ENCODE measurements at regions not wholly inside any gene's neighbourhood (a gene's known extent, or its start where the extent isn't known, plus 50 kb on each side); places are given as distances from the start of the nearest gene placed in this dataset.

GRCh38 chr2:52629531-52629930, 1138.1 kb upstream of the CHAC2 start:
- no peak overlapping the region for H2AFZ ChIP-seq (ENCODE audit: low read depth, low read length, severe bottlenecking)
- H3K27me3 ChIP-seq (ENCODE audit: low read length) = no peaks in the 10 kb centered on the region
- no peaks in the 10 kb centered on the region for H3K36me3 ChIP-seq (ENCODE audit: low read length)
- no peak overlapping the region for H3K4me3 ChIP-seq (ENCODE audit: insufficient read depth, low read length, poor library complexity, severe bottlenecking)
- no peaks in the 10 kb centered on the region for H3K9me2 ChIP-seq (replicated peaks; ENCODE audit: insufficient read depth, low read length)
- H3K27ac ChIP-seq (ENCODE audit: low read depth, low read length) = no peak overlapping the region
- no peak for TF ChIP-seq EZH2phosphoT487 (conservative IDR thresholded peaks at IDR 0.05; ENCODE audit: low read length)
- no peak for TF ChIP-seq CTCF (IDR thresholded peaks at IDR 0.05; ENCODE audit: insufficient read depth, low read length, poor library complexity, severe bottlenecking)
- H3K9ac ChIP-seq (ENCODE audit: low read length) = no peak overlapping the region
- no peaks in the 10 kb centered on the region for H4K20me1 ChIP-seq (ENCODE audit: low read depth, low read length)
- no peaks in the 10 kb centered on the region for H3F3A ChIP-seq (ENCODE audit: insufficient read depth)
- H3K79me2 ChIP-seq (ENCODE audit: insufficient read depth, low read length) = no peaks in the 10 kb centered on the region
- no peaks in the 10 kb centered on the region for H3K9me3 ChIP-seq (ENCODE audit: insufficient read depth, low read length)
- no peak overlapping the region for H3K4me2 ChIP-seq (ENCODE audit: low read depth, low read length, poor library complexity, severe bottlenecking)

GRCh38 chr2:52622266-52622665, 1145.3 kb upstream of the CHAC2 start:
- no peak overlapping the region for H3K4me2 ChIP-seq (ENCODE audit: low read depth, low read length, poor library complexity, severe bottlenecking)

GRCh38 chr2:52613064-52613463, 1154.5 kb upstream of the CHAC2 start:
- Histone ChIP-seq H3K27ac (ENCODE audit: low read depth, low read length) (no peak overlapping the region), H3K27me3 (ENCODE audit: low read length) (no peaks in the 10 kb centered on the region)

More at GRCh38 chr2:52622266-52622665, 1145.3 kb upstream of the CHAC2 start:
- Histone ChIP-seq H3K9me2 (replicated peaks; ENCODE audit: insufficient read depth, low read length) (no peaks in the 10 kb centered on the region), H2AFZ (ENCODE audit: low read depth, low read length, severe bottlenecking) (no peak overlapping the region), H3K9me3 (ENCODE audit: insufficient read depth, low read length) (no peaks in the 10 kb centered on the region), H4K20me1 (ENCODE audit: low read depth, low read length) (no peaks in the 10 kb centered on the region), H3K9ac (ENCODE audit: low read length) (no peak overlapping the region), H3F3A (ENCODE audit: insufficient read depth) (no peaks in the 10 kb centered on the region), H3K4me3 (ENCODE audit: insufficient read depth, low read length, poor library complexity, severe bottlenecking) (no peak overlapping the region), H3K36me3 (ENCODE audit: low read length) (no peaks in the 10 kb centered on the region), H3K79me2 (ENCODE audit: insufficient read depth, low read length) (no peaks in the 10 kb centered on the region), H3K27ac (ENCODE audit: low read depth, low read length) (no peak overlapping the region), H3K27me3 (ENCODE audit: low read length) (no peaks in the 10 kb centered on the region)
- no peak for TF ChIP-seq CTCF (IDR thresholded peaks at IDR 0.05; ENCODE audit: insufficient read depth, low read length, poor library complexity, severe bottlenecking)
- no peak for TF ChIP-seq EZH2phosphoT487 (conservative IDR thresholded peaks at IDR 0.05; ENCODE audit: low read length)

More at GRCh38 chr2:52613064-52613463, 1154.5 kb upstream of the CHAC2 start:
- no peak overlapping the region for H3K4me2 ChIP-seq (ENCODE audit: low read depth, low read length, poor library complexity, severe bottlenecking)
- H3K36me3 ChIP-seq (ENCODE audit: low read length) = no peaks in the 10 kb centered on the region
- H3K9ac ChIP-seq (ENCODE audit: low read length) = no peak overlapping the region
- H3K9me2 ChIP-seq (replicated peaks; ENCODE audit: insufficient read depth, low read length) = no peaks in the 10 kb centered on the region
- no peaks in the 10 kb centered on the region for H3K79me2 ChIP-seq (ENCODE audit: insufficient read depth, low read length)
- H3F3A ChIP-seq (ENCODE audit: insufficient read depth) = no peaks in the 10 kb centered on the region
- H4K20me1 ChIP-seq (ENCODE audit: low read depth, low read length) = no peaks in the 10 kb centered on the region
- no peak for TF ChIP-seq EZH2phosphoT487 (conservative IDR thresholded peaks at IDR 0.05; ENCODE audit: low read length)
- TF ChIP-seq CTCF (IDR thresholded peaks at IDR 0.05; ENCODE audit: insufficient read depth, low read length, poor library complexity, severe bottlenecking) = no peak
- H3K9me3 ChIP-seq (ENCODE audit: insufficient read depth, low read length) = no peaks in the 10 kb centered on the region
- H3K4me3 ChIP-seq (ENCODE audit: insufficient read depth, low read length, poor library complexity, severe bottlenecking) = no peak overlapping the region
- no peak overlapping the region for H2AFZ ChIP-seq (ENCODE audit: low read depth, low read length, severe bottlenecking)

Measured in SU-DHL-6 (cell line).